ENCODE measurements at regions not wholly inside any gene's neighbourhood (a gene's known extent, or its start where the extent isn't known, plus 50 kb on each side); places are given as distances from the start of the nearest gene placed in this dataset.
A peak's percentile ranks its signal among the peaks of the same experiment; 100 is the strongest.

DNA sequence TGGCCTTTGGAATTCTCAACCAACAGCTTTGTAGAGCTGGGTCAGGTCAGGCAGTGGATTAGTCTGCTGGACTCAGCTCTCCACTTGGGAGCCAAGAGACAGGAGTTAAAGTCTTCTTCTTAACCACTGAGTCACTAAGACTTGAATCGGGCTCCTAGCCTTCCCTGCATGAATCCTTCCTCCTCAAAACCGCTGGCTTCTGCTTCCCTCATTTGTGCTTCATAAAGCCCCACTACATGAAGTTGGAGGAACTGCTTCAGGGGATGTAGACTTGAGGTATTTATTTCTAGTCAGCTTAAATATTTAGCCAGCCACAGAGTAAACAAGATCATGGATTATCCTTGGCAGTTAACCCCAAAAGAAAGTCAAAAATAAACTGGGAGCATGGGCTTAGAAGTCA, 536.3 kb upstream of the TNP1 start:
- no peaks in the 10 kb centered on the region for H3K36me3 ChIP-seq (replicated peaks in 1 of 2; ENCODE audit: control insufficient read depth in 1 of 2, insufficient read depth in 2 of 2, low read length in 1 of 2)
- no peaks in the 10 kb centered on the region; a peak in 1 of 4 replicates for H3K4me1 ChIP-seq (ENCODE audit: control insufficient read depth in 1 of 2, insufficient read depth in 2 of 2, low read depth in 1 of 2, low read length in 1 of 2)
- H3K79me2 ChIP-seq (ENCODE audit: insufficient read depth): no peaks in the 10 kb centered on the region

GRCh38 chr2:217394510-217395351, 534.9 kb upstream of the TNP1 start:
- ChIA-PET CTCF (interaction anchor here (1.5 kb wide), 1 partner anchor 318 kb away, joined by 3 read pairs; no protein-coding TSS in a partner anchor), POLR2A (no interaction called here)
- no peak overlapping the region for H3K4me2 ChIP-seq
- H3K4me1 ChIP-seq (ENCODE audit: control insufficient read depth in 1 of 2, insufficient read depth in 2 of 2, low read depth in 1 of 2, low read length in 1 of 2): no peaks in the 10 kb centered on the region; a peak in 1 of 4 replicates
- H3F3A ChIP-seq (replicated peaks; ENCODE audit: insufficient read depth): no peaks in the 10 kb centered on the region
- H3K4me3 ChIP-seq (ENCODE audit: low read depth in 2 of 2, low read length in 1 of 2): no peak overlapping the region
- no peaks in the 10 kb centered on the region for H3K27me3 ChIP-seq (ENCODE audit: insufficient read depth)
- no peaks in the 10 kb centered on the region for H3K9me3 ChIP-seq
- WGBS (ENCODE audit: low lambda C conversion rate): 83% methylated on average over 8 of the region's 8 CpGs
- no peak overlapping the region for H3K9ac ChIP-seq
- no peaks in the 10 kb centered on the region for H4K20me1 ChIP-seq (ENCODE audit: insufficient read depth)
- no peak overlapping the region for H2AFZ ChIP-seq (ENCODE audit: low read depth)
- no peaks in the 10 kb centered on the region for H3K79me2 ChIP-seq (ENCODE audit: insufficient read depth)
- H3K36me3 ChIP-seq (replicated peaks in 1 of 2; ENCODE audit: control insufficient read depth in 1 of 2, insufficient read depth in 2 of 2, low read length in 1 of 2): no peaks in the 10 kb centered on the region
- no peak for DNase-seq
- no peak for TF ChIP-seq JUND (IDR thresholded peaks at IDR 0.05)
- TF ChIP-seq, protein P1, sequence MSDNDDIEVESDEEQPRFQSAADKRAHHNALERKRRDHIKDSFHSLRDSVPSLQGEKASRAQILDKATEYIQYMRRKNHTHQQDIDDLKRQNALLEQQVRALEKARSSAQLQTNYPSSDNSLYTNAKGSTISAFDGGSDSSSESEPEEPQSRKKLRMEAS (IDR thresholded peaks at IDR 0.05; ENCODE audit: low read depth): no peak
- no peak overlapping the region; a peak in 1 of 4 replicates for H3K27ac ChIP-seq (ENCODE audit: low read depth in 2 of 2, low read length in 1 of 2)
- H3K9me2 ChIP-seq: no peaks in the 10 kb centered on the region

More for the DNA sequence above, 536.3 kb upstream of the TNP1 start:
- Histone ChIP-seq H3K27me3 (ENCODE audit: insufficient read depth) (no peaks in the 10 kb centered on the region), H3K27ac (ENCODE audit: low read depth in 2 of 2, low read length in 1 of 2) (no peak overlapping the region), H3K9me2 (no peaks in the 10 kb centered on the region), H3K9ac (no peak overlapping the region), H3K4me3 (ENCODE audit: low read depth in 2 of 2, low read length in 1 of 2) (no peak overlapping the region), H4K20me1 (ENCODE audit: insufficient read depth) (no peaks in the 10 kb centered on the region), H3F3A (replicated peaks; ENCODE audit: insufficient read depth) (no peaks in the 10 kb centered on the region), H3K4me2 (no peak overlapping the region), H2AFZ (ENCODE audit: low read depth) (no peak overlapping the region), H3K9me3 (no peaks in the 10 kb centered on the region)
- CTCF ChIA-PET: no interaction called here
- TF ChIP-seq POLR2AphosphoS5 (IDR thresholded peaks at IDR 0.05; ENCODE audit: low read depth, low read length) (no peak), CHD2 (IDR thresholded peaks at IDR 0.05; ENCODE audit: low read length, partially characterized antibody) (no peak), MEF2A (IDR thresholded peaks at IDR 0.05; ENCODE audit: borderline replicate concordance, low read depth) (no peak)
- no peak for DNase-seq
- WGBS (ENCODE audit: low lambda C conversion rate): 83% methylated on average over 2 of the region's 2 CpGs
- POLR2A ChIA-PET: no interaction called here

DNA sequence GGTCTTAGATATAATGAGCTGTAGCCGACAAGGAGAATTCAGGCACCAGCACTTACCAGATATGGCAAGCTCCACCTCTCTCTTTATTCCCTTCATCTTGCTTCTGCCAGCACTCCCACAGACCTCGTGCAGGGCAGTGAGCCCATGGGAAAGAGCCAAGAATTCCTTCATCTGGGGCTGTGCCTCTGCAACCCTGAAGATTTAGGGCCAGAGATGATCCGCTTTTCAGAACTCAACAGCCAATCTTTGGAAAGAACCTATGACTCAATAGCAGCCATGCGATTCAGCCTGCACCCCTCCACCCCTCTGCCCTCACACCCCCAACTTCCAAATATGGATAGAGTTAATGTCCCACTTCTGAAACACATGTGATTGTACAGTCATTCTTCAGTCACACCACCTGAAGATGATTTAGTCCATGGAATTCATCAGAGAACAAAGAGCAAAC, 533.7 kb upstream of the TNP1 start:
- Histone ChIP-seq H3K36me3 (replicated peaks in 1 of 2; ENCODE audit: control insufficient read depth in 1 of 2, insufficient read depth in 2 of 2, low read length in 1 of 2) (no peaks in the 10 kb centered on the region), H3K9me3 (no peaks in the 10 kb centered on the region), H3K4me3 (ENCODE audit: low read depth in 2 of 2, low read length in 1 of 2) (no peak overlapping the region), H3K4me1 (ENCODE audit: control insufficient read depth in 1 of 2, insufficient read depth in 2 of 2, low read depth in 1 of 2, low read length in 1 of 2) (no peaks in the 10 kb centered on the region; a peak in 1 of 4 replicates), H2AFZ (ENCODE audit: low read depth) (no peak overlapping the region), H3K9me2 (no peaks in the 10 kb centered on the region), H3K4me2 (no peak overlapping the region), H3F3A (replicated peaks; ENCODE audit: insufficient read depth) (no peaks in the 10 kb centered on the region), H3K9ac (no peak overlapping the region), H3K27me3 (ENCODE audit: insufficient read depth) (no peaks in the 10 kb centered on the region), H4K20me1 (ENCODE audit: insufficient read depth) (no peaks in the 10 kb centered on the region), H3K79me2 (ENCODE audit: insufficient read depth) (no peaks in the 10 kb centered on the region), H3K27ac (ENCODE audit: low read depth in 2 of 2, low read length in 1 of 2) (no peak overlapping the region; a peak in 1 of 4 replicates)
- DNase-seq: no peak
- 31% methylated on average over 4 of the region's 4 CpGs for WGBS (ENCODE audit: low lambda C conversion rate)
- TF ChIP-seq RFX5 (IDR thresholded peaks at IDR 0.05; ENCODE audit: low read length) (peak; percentile 76), NRF1 (IDR thresholded peaks at IDR 0.05; ENCODE audit: low read depth, low read length) (no peak), TCF12 (IDR thresholded peaks at IDR 0.05) (peak; percentile 58), MXI1 (IDR thresholded peaks at IDR 0.05; ENCODE audit: low read depth, low read length) (no peak), GABPA (IDR thresholded peaks at IDR 0.05; ENCODE audit: low read depth) (no peak), NFIC (IDR thresholded peaks at IDR 0.05; ENCODE audit: borderline replicate concordance) (peak; percentile 49; the same call in 1 of the 2 replicates)
- TF ChIP-seq, protein P2, sequence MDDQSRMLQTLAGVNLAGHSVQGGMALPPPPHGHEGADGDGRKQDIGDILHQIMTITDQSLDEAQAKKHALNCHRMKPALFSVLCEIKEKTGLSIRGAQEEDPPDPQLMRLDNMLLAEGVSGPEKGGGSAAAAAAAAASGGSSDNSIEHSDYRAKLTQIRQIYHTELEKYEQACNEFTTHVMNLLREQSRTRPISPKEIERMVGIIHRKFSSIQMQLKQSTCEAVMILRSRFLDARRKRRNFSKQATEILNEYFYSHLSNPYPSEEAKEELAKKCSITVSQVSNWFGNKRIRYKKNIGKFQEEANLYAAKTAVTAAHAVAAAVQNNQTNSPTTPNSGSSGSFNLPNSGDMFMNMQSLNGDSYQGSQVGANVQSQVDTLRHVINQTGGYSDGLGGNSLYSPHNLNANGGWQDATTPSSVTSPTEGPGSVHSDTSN (IDR thresholded peaks at IDR 0.05): 0 out of 2 replicates have a peak, but pooled peaks have one; percentile 27
- ChIA-PET POLR2A (no interaction called here), CTCF (interaction anchor here (1.5 kb wide), 1 partner anchor 320 kb away, joined by 3 read pairs; no protein-coding TSS in a partner anchor)
